A673 (cell line): ENCODE measurements at regions not wholly inside any gene's neighbourhood (a gene's known extent, or its start where the extent isn't known, plus 50 kb on each side); places are given as distances from the start of the nearest gene placed in this dataset.

Source experiments
- CTCF ChIP-seq: fragments of 300-800, 200-600 bp; sonication (generic); conservative IDR thresholded peaks from 2 replicates; pipeline ENCODE4 v1.5.1; 2017; ENCODE audit warnings: low read depth, mild to moderate bottlenecking, antibody characterized with exemption, low read length, moderate library complexity, mixed read lengths
- EZH2 ChIP-seq: fragments of 200-600 bp; sonication (generic); IDR thresholded peaks from 2 replicates; pipeline ENCODE4 v1.6.1; 2017; ENCODE audit warnings: borderline replicate concordance, low read depth, mild to moderate bottlenecking, mixed read lengths, antibody characterized with exemption, low read length; ENCODE audit not compliant: poor library complexity, severe bottlenecking

DNA sequence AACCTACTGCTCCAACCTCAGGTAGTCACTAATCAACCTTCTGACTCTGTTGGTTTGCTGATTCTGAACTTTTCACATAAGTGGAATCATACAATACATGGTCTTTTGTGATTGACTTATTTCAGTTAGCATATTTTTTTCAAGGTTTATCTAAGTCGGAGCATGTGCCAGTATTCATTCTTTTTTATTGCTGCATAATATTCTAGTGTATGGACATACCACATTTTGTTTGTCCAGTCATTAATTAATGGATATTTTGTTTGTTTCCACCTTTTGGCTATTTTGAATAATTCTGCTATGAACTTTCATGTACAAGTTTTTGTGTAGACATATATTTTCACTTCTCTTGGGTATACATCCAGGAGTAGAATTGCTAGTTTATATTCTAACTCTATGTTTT lies 53.0 kb upstream of the LRRN2 start:
- TF ChIP-seq CTCF (no peak), EZH2 (no peak)
